Fibroblast of mammary gland (primary cell): ENCODE measurements at regions not wholly inside any gene's neighbourhood (a gene's known extent, or its start where the extent isn't known, plus 50 kb on each side); places are given as distances from the start of the nearest gene placed in this dataset.

Source experiments
- DNase-seq: peaks from one replicate; pipeline ENCODE4 v3.0.0-alpha.2; 2010; ENCODE audit warnings: low read depth
- H3K4me3 ChIP-seq: 2 replicates; pipeline ENCODE4 v1.5.1; 2011; ENCODE audit warnings: low read depth, mild to moderate bottlenecking, low read length, moderate library complexity; ENCODE audit not compliant: control insufficient read depth
- TF ChIP-seq, protein P1 (sequence below): conservative IDR thresholded peaks from 2 replicates; pipeline ENCODE4 v1.5.1; 2011; ENCODE audit warnings: low read depth, low read length, inconsistent platforms; ENCODE audit not compliant: control insufficient read depth, insufficient read depth

DNA sequence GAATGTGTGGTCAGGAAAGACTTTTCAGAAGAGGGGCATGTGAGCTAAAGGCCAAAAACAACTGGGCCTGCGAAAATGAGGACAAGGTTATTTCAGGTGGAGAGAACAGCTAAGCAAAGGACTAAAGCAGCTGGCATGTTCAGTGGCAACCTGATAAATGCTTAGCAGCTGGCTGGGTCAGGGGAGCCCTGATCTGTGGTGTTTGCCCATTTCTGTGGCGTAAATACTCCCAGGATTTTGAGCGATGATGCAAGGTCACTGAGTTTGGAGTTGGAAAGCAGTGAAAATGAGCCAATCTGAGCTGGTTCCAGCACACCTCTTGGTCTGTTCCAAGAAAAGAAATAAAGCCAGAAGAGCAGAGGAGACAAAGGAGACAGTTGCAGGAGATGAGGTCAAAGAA, 704.3 kb downstream of the UQCRFS1 start:
- TF ChIP-seq, protein P1, sequence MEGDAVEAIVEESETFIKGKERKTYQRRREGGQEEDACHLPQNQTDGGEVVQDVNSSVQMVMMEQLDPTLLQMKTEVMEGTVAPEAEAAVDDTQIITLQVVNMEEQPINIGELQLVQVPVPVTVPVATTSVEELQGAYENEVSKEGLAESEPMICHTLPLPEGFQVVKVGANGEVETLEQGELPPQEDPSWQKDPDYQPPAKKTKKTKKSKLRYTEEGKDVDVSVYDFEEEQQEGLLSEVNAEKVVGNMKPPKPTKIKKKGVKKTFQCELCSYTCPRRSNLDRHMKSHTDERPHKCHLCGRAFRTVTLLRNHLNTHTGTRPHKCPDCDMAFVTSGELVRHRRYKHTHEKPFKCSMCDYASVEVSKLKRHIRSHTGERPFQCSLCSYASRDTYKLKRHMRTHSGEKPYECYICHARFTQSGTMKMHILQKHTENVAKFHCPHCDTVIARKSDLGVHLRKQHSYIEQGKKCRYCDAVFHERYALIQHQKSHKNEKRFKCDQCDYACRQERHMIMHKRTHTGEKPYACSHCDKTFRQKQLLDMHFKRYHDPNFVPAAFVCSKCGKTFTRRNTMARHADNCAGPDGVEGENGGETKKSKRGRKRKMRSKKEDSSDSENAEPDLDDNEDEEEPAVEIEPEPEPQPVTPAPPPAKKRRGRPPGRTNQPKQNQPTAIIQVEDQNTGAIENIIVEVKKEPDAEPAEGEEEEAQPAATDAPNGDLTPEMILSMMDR: no peak
- H3K4me3 ChIP-seq: no peak overlapping the region

DNA sequence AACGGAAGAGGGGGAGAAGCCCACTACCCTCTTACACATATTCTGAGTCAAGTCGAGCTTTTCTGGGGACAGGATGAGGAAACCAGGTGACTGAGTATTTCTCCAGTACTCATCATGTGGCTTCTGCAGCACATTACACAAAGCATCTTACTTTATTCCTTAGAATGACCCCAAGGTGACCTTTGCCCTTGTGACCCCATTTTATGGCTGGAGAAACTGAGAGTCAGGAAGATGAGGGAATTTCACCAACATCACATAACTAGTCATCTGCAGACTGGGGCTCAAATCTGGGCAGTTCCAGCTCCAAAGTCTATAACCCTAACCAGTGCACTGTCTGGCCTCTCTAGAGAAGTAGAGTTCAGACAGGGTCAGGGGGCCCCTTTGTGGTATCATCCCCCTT, 707.0 kb downstream of the UQCRFS1 start:
- TF ChIP-seq, protein P1: no peak
- no peak for DNase-seq
- H3K4me3 ChIP-seq: no peak overlapping the region

More for the DNA sequence above, 704.3 kb downstream of the UQCRFS1 start:
- DNase-seq: no peak

DNA sequence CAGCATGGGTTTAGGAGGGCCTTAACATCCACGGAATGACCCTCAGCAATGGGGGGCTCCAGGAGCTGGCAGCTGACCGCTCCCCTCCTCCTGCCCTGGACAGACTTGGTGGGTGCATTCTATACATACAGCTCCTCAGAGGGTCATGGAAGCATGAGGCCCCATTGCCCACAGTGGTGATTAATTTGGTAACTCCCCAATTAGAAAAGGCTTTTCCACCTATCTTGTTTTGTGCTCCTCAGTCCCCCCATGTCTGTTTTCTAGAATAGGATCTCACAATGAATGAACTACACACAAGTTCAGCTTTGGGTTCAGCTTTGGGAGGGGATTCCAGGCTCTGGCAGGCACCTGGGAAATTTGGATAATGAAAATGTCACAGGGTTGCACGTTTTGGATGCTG, 707.8 kb downstream of the UQCRFS1 start:
- TF ChIP-seq, protein P1: no peak
- no peak for DNase-seq
- no peak overlapping the region for H3K4me3 ChIP-seq

DNA sequence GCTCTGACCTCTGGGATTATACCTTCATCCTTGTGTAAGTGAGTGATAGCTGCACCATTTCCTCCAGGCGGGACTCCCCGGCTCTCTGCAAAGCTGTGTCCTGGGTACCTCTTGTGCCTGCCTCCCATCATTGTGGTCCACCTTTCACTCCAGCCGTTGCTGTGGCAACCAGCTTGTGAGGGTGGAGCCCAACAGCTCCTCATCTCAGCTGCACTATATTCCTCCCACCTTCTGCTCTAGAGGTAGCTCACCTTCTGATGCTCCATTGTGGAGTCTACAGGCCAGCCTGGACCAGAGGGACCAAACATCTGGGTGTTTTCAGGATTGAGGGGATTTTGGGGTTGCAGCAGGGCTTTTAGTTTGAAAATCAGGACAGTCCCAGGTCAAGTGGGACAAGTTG, 708.2 kb downstream of the UQCRFS1 start:
- no peak overlapping the region for H3K4me3 ChIP-seq
- DNase-seq: no peak
- TF ChIP-seq, protein P1: no peak

DNA sequence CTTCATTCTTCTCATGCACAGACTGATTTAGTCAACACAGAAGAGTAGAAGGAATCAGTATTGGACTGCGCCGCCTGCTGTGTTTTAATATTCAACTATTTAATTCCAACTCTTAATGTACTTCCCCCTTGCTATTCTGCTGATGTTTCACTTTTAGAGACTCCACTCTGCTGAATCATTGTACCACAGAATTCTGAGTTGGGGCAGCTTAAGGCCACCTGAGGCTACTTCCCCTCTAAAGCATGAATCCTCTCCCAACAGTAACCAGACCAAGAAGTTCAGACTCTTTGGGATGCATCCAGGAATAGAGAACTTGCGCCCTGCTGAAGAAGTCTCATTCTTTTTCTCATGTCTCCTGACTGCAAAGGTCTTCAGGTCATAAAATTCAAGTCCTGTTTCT, 708.8 kb downstream of the UQCRFS1 start:
- DNase-seq: no peak
- H3K4me3 ChIP-seq: no peak overlapping the region
- TF ChIP-seq, protein P1: no peak

DNA sequence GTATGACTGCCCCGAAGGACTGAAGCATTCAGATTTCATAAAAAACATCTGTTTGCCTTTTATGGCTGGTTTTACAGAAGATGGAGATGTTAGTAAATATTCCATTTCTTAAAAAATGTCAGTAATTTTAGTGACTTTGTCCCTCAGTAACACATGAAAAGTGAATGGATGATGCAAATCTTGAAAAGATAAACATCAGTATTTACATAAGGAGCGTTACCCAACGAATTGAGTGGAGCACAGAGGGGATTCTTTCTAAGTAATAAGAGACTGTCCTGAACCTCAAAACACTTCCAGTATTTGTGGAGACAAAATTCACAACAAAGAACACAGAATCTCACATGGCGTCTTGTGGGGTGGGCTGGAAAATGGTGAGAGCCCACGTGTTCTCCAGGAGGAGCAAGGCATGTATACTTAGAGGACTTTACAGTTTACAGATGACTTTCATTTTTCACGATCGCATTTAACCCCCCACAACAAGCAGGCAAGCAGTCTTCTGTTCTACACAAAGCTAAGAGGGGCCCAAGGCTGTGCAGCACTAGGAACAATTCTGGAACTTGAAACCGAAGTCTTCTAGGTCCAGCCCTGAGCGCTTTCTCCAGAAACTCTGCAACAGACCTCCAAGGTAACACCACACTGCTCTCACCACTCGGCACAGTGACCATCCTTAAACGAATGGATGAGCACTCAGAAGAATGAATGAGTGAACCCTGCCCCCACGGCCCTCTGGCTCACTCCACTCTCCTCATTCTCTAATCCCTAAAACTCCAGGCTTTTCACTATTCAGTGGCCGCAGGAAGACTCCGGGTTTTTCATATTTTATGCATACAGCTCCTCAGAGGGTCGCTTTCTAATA, 709.8 kb downstream of the UQCRFS1 start:
- H3K4me3 ChIP-seq: no peak overlapping the region
- no peak for DNase-seq
- TF ChIP-seq, protein P1: no peak
